Liver (tissue), 8 donors: ENCODE measurements at regions not wholly inside any gene's neighbourhood (a gene's known extent, or its start where the extent isn't known, plus 50 kb on each side); places are given as distances from the start of the nearest gene placed in this dataset.

Experiments
- DNase-seq: peaks from one replicate; pipeline ENCODE4 v3.0.0-alpha.2; 2017; ENCODE audit warnings: low spot score
- H3K27ac ChIP-seq, 2 donors: one replicate each; pipeline ENCODE4 v1.7.0; 2013; ENCODE audit warnings: inconsistent platforms in 2 of 2, low read length in 2 of 2, control low read depth in 1 of 2, low read depth in 1 of 2, mild to moderate bottlenecking in 1 of 2
- H3K27me3 ChIP-seq, 4 donors: one replicate each; pipeline versions ENCODE4 v1.6.1 to v1.7.0; 2013; ENCODE audit warnings: low read length in 3 of 4, inconsistent platforms in 1 of 4, mild to moderate bottlenecking in 1 of 4, moderate library complexity in 1 of 4; ENCODE audit not compliant: control insufficient read depth in 4 of 4, insufficient read depth in 4 of 4
- H3K36me3 ChIP-seq, 4 donors: one replicate each; pipeline versions ENCODE4 v1.6.1 to v1.7.0; 2013; ENCODE audit warnings: low read length in 3 of 4, mild to moderate bottlenecking in 3 of 4, low read depth in 1 of 4, moderate library complexity in 1 of 4; ENCODE audit not compliant: control insufficient read depth in 4 of 4, insufficient read depth in 3 of 4
- H3K4me1 ChIP-seq, 4 donors: one replicate each; pipeline versions ENCODE4 v1.6.1 to v1.7.0; 2013; ENCODE audit warnings: low read length in 3 of 4, mild to moderate bottlenecking in 3 of 4, moderate library complexity in 1 of 4; ENCODE audit not compliant: control insufficient read depth in 4 of 4, insufficient read depth in 4 of 4
- H3K4me3 ChIP-seq, 3 donors: one replicate each; pipeline versions ENCODE4 v1.6.1 to v1.7.0; 2013; ENCODE audit warnings: low read length in 3 of 3, control low read depth in 1 of 3, low read depth in 1 of 3, mild to moderate bottlenecking in 1 of 3
- H3K9ac ChIP-seq, 2 donors: one replicate each; pipeline ENCODE4 v1.7.0; 2013; ENCODE audit warnings: low read length in 2 of 2, mild to moderate bottlenecking in 2 of 2, moderate library complexity in 2 of 2, control low read depth in 1 of 2, low read depth in 1 of 2
- H3K9me3 ChIP-seq, 4 donors: one replicate each; pipeline versions ENCODE4 v1.6.1 to v1.7.0; 2013; ENCODE audit warnings: low read length in 3 of 4; ENCODE audit not compliant: control insufficient read depth in 4 of 4
- ATF3 ChIP-seq: IDR thresholded peaks from 2 replicates; pipeline ENCODE4 v1.6.1; 2016; ENCODE audit warnings: antibody characterized with exemption
- CTCF ChIP-seq: fragments of 150-350 bp; IDR thresholded peaks from 2 replicates; pipeline ENCODE4 v1.5.1; 2017; ENCODE audit warnings: improper control_type of control experiment, low read depth, low read length; ENCODE audit not compliant: missing input control
- EGR1 ChIP-seq, 2 donors: IDR thresholded peaks; 2 replicates each; pipeline ENCODE4 v1.6.1; 2016 to 2018; ENCODE audit warnings: antibody characterized with exemption in 2 of 2, low read depth in 2 of 2
- FOXA1 ChIP-seq: IDR thresholded peaks from 2 replicates; pipeline ENCODE4 v1.6.1; 2016; ENCODE audit warnings: antibody characterized with exemption
- FOXA2 ChIP-seq: IDR thresholded peaks from 2 replicates; pipeline ENCODE4 v1.6.1; 2016; ENCODE audit warnings: antibody characterized with exemption
- GABPA ChIP-seq, 2 donors: IDR thresholded peaks in 1 of 2; conservative IDR thresholded peaks in 1 of 2; 2 replicates each; pipeline ENCODE4 v1.6.1; 2016; ENCODE audit warnings: antibody characterized with exemption in 2 of 2, mild to moderate bottlenecking in 1 of 2, moderate library complexity in 1 of 2
- HNF4A ChIP-seq, 2 donors: conservative IDR thresholded peaks; 2 replicates each; pipeline ENCODE4 v1.6.1; 2016; ENCODE audit warnings: antibody characterized with exemption in 2 of 2, mild to moderate bottlenecking in 2 of 2
- HNF4G ChIP-seq: IDR thresholded peaks from 2 replicates; pipeline ENCODE4 v1.6.1; 2016; ENCODE audit warnings: antibody characterized with exemption
- JUND ChIP-seq, 2 donors: IDR thresholded peaks; 2 replicates each; pipeline ENCODE4 v1.6.1; 2016; ENCODE audit warnings: antibody characterized with exemption in 2 of 2
- MAX ChIP-seq: IDR thresholded peaks from 2 replicates; pipeline ENCODE4 v1.6.1; 2016; ENCODE audit warnings: antibody characterized with exemption
- NR2F2 ChIP-seq: IDR thresholded peaks from 2 replicates; pipeline ENCODE4 v1.6.1; 2016; ENCODE audit warnings: antibody characterized with exemption
- RAD21 ChIP-seq, 2 donors: IDR thresholded peaks; 2 replicates each; pipeline ENCODE4 v1.6.1; 2016; ENCODE audit warnings: antibody characterized with exemption in 2 of 2, mild to moderate bottlenecking in 2 of 2
- REST ChIP-seq: IDR thresholded peaks from 2 replicates; pipeline ENCODE4 v1.6.1; 2016; ENCODE audit warnings: antibody characterized with exemption, mild to moderate bottlenecking
- RXRA ChIP-seq, 2 donors: IDR thresholded peaks; 2 replicates each; pipeline ENCODE4 v1.6.1; 2017 to 2018; ENCODE audit warnings: antibody characterized with exemption in 2 of 2, mild to moderate bottlenecking in 1 of 2
- SP1 ChIP-seq: IDR thresholded peaks from 2 replicates; pipeline ENCODE4 v1.6.1; 2018; ENCODE audit warnings: antibody characterized with exemption, mild to moderate bottlenecking
- TAF1 ChIP-seq: conservative IDR thresholded peaks from 2 replicates; pipeline ENCODE4 v1.6.1; 2016; ENCODE audit warnings: antibody characterized with exemption, mild to moderate bottlenecking
- YY1 ChIP-seq: IDR thresholded peaks from 2 replicates; pipeline ENCODE4 v1.6.1; 2016; ENCODE audit warnings: antibody characterized with exemption, mild to moderate bottlenecking
- ZBTB33 ChIP-seq: IDR thresholded peaks from 2 replicates; pipeline ENCODE4 v1.6.1; 2016; ENCODE audit warnings: antibody characterized with exemption
- WGBS: extraction: QIAGEN DNeasy Blood & Tissue Kit; methylation state at CpG from one replicate; pipeline ENCODE4 v1.1.7; 2013; 5-methylcytosine and 5-hydroxymethylcytosine counted together
- donor health status: healthy.
- donor health status: healthy.
- donor health status: healthy.
- donor health status: healthy.
- donor health status: healthy.

GRCh38 chr1:219495737-219496408 lies 117.0 kb downstream of the ZC3H11B start:
- no peak for DNase-seq
- H3K36me3 ChIP-seq = no peaks in the 10 kb centered on the region
- TF ChIP-seq ATF3 (no peak), ZBTB33 (no peak), JUND (IDR thresholded peaks at IDR 0.05) (no peak), YY1 (no peak), NR2F2 (no peak), RXRA (IDR thresholded peaks at IDR 0.05) (no peak), REST (no peak), CTCF (no peak), EGR1 (IDR thresholded peaks at IDR 0.05; ENCODE audit: low read depth in 2 of 2) (no peak)
- H3K9ac ChIP-seq = no peak overlapping the region
- no peaks in the 10 kb centered on the region for H3K9me3 ChIP-seq
- no peak overlapping the region for H3K27ac ChIP-seq
- WGBS = 81% methylated on average over 6 of the region's 6 CpGs
- H3K27me3 ChIP-seq = no peaks in the 10 kb centered on the region
- no peaks in the 10 kb centered on the region for H3K4me1 ChIP-seq
- H3K4me3 ChIP-seq = no peak overlapping the region

GRCh38 chr1:219492717-219493116 lies 120.2 kb downstream of the ZC3H11B start:
- H3K9me3 ChIP-seq = no peaks in the 10 kb centered on the region
- no peaks in the 10 kb centered on the region for H3K27me3 ChIP-seq
- H3K4me3 ChIP-seq = no peak overlapping the region
- H3K4me1 ChIP-seq = no peaks in the 10 kb centered on the region
- H3K9ac ChIP-seq = no peak overlapping the region
- H3K27ac ChIP-seq = no peak overlapping the region
- DNase-seq = no peak
- no peaks in the 10 kb centered on the region for H3K36me3 ChIP-seq
- 82% methylated on average over 3 of the region's 3 CpGs for WGBS
- TF ChIP-seq SP1 = no peak
- TF ChIP-seq GABPA (IDR thresholded peaks at IDR 0.05 in 1 of 2, conservative IDR thresholded peaks at IDR 0.05 in 1 of 2) = no peak
- no peak for TF ChIP-seq CTCF
- TF ChIP-seq TAF1 = no peak
- TF ChIP-seq MAX = no peak
- TF ChIP-seq HNF4G = no peak
- no peak for TF ChIP-seq RAD21 (IDR thresholded peaks at IDR 0.05)
- no peak for TF ChIP-seq HNF4A (conservative IDR thresholded peaks at IDR 0.05)
- no peak for TF ChIP-seq FOXA1
- TF ChIP-seq YY1 = no peak
- TF ChIP-seq ZBTB33 = no peak
- TF ChIP-seq FOXA2 = no peak
- TF ChIP-seq EGR1 (IDR thresholded peaks at IDR 0.05; ENCODE audit: low read depth in 2 of 2) = no peak
- no peak for TF ChIP-seq RXRA (IDR thresholded peaks at IDR 0.05)
- no peak for TF ChIP-seq ATF3
